MM.1S (cell line): ENCODE measurements at regions not wholly inside any gene's neighbourhood (a gene's known extent, or its start where the extent isn't known, plus 50 kb on each side); places are given as distances from the start of the nearest gene placed in this dataset.

Source experiments
- DNase-seq: peaks from one replicate; pipeline ENCODE4 v3.0.0-alpha.2; 2015
- H2AFZ ChIP-seq: fragments of 300-600 bp; sonication (generic); 2 replicates; pipeline ENCODE4 v1.6.0; 2016; ENCODE audit warnings: antibody characterized with exemption, low read length
- H3F3A ChIP-seq: fragments of 300-600 bp; sonication (generic); 2 replicates; pipeline ENCODE4 v1.6.1; 2016; ENCODE audit warnings: mild to moderate bottlenecking, antibody characterized with exemption, low read length, moderate library complexity, mixed read lengths; ENCODE audit not compliant: insufficient read depth
- H3K27ac ChIP-seq: fragments of 300-600 bp; sonication (generic); 2 replicates; pipeline ENCODE4 v1.5.1; 2016; ENCODE audit warnings: mild to moderate bottlenecking, low read length
- H3K27me3 ChIP-seq: fragments of 300-600 bp; sonication (generic); replicated peaks from 2 replicates; pipeline ENCODE4 v1.6.0; 2016; ENCODE audit warnings: low read length; ENCODE audit not compliant: insufficient read depth
- H3K36me3 ChIP-seq: fragments of 300-600 bp; sonication (generic); replicated peaks from 2 replicates; pipeline ENCODE4 v1.6.1; 2016; ENCODE audit warnings: mild to moderate bottlenecking, low read length, mixed read lengths; ENCODE audit not compliant: insufficient read depth
- H3K4me1 ChIP-seq: fragments of 300-600 bp; sonication (generic); 2 replicates; pipeline ENCODE4 v1.6.1; 2016; ENCODE audit warnings: low read length, mixed read lengths
- H3K4me2 ChIP-seq: fragments of 300-600 bp; sonication (generic); 2 replicates; pipeline ENCODE4 v1.6.0; 2016; ENCODE audit warnings: low read depth, low read length
- H3K4me3 ChIP-seq: fragments of 300-600 bp; sonication (generic); 2 replicates; pipeline ENCODE4 v1.5.1; 2016; ENCODE audit warnings: low read length, mixed read lengths
- H3K79me2 ChIP-seq: fragments of 300-600 bp; sonication (generic); 2 replicates; pipeline ENCODE4 v1.6.1; 2016; ENCODE audit warnings: mixed run types, low read length, mixed read lengths
- H3K9ac ChIP-seq: fragments of 300-600 bp; sonication (generic); 2 replicates; pipeline ENCODE4 v1.6.1; 2016; ENCODE audit warnings: low read length, mixed read lengths
- H3K9me2 ChIP-seq: fragments of 300-600 bp; sonication (generic); replicated peaks from 2 replicates; pipeline ENCODE4 v1.6.1; 2016; ENCODE audit warnings: mild to moderate bottlenecking, low read length, mixed read lengths; ENCODE audit not compliant: insufficient read depth
- H3K9me3 ChIP-seq: fragments of 300-600 bp; sonication (generic); replicated peaks from 2 replicates; pipeline ENCODE4 v1.6.1; 2016; ENCODE audit warnings: mild to moderate bottlenecking, low read length, mixed read lengths; ENCODE audit not compliant: insufficient read depth
- H4K20me1 ChIP-seq: fragments of 300-600 bp; sonication (generic); 2 replicates; pipeline ENCODE4 v1.6.1; 2016; ENCODE audit warnings: mild to moderate bottlenecking, low read length, moderate library complexity, mixed read lengths; ENCODE audit not compliant: insufficient read depth
- CTCF ChIP-seq: fragments of 300-600 bp; sonication (generic); IDR thresholded peaks from 2 replicates; pipeline ENCODE4 v1.5.1; 2016; ENCODE audit warnings: antibody characterized with exemption, low read length, mixed read lengths
- EZH2 ChIP-seq: fragments of 300-600 bp; sonication (generic); optimal IDR thresholded peaks from 2 replicates; pipeline ENCODE3; 2017; ENCODE audit warnings: low read depth, mild to moderate bottlenecking, antibody characterized with exemption, low read length, mixed read lengths
- EZH2phosphoT487 ChIP-seq: fragments of 300-600 bp; sonication (generic); IDR thresholded peaks from 2 replicates; pipeline ENCODE4 v1.6.1; 2018; ENCODE audit warnings: antibody characterized with exemption, low read length

GRCh38 chr7:38051311-38051710 lies 126.7 kb upstream of the STARD3NL start:
- Histone ChIP-seq H3K4me2 (no peak overlapping the region), H3F3A (no peaks in the 10 kb centered on the region), H2AFZ (no peak overlapping the region), H3K4me3 (no peak overlapping the region), H3K27ac (no peak overlapping the region), H3K27me3 (no peaks in the 10 kb centered on the region), H3K9ac (no peak overlapping the region), H3K9me3 (no peaks in the 10 kb centered on the region), H3K9me2 (no peaks in the 10 kb centered on the region), H3K4me1 (peaks cover 8% of the 10 kb centered on the region; the same call in 1 of the 2 replicates), H3K79me2 (no peaks in the 10 kb centered on the region), H3K36me3 (no peaks in the 10 kb centered on the region), H4K20me1 (no peaks in the 10 kb centered on the region)
- no peak for TF ChIP-seq EZH2phosphoT487
- no peak for TF ChIP-seq EZH2
- no peak for TF ChIP-seq CTCF
- no peak for DNase-seq

- H3K27ac ChIP-seq, result no peak overlapping the region
- H3K4me2 ChIP-seq, result no peak overlapping the region
- H3F3A ChIP-seq, result no peaks in the 10 kb centered on the region
- H3K4me3 ChIP-seq, result no peak overlapping the region
- H3K36me3 ChIP-seq, result no peaks in the 10 kb centered on the region
- DNase-seq, result no peak
- no peaks in the 10 kb centered on the region for H3K79me2 ChIP-seq
- H3K9me3 ChIP-seq, result no peaks in the 10 kb centered on the region
- TF ChIP-seq EZH2, result no peak
- TF ChIP-seq CTCF, result no peak
- TF ChIP-seq EZH2phosphoT487, result no peak
- no peaks in the 10 kb centered on the region for H4K20me1 ChIP-seq
- no peaks in the 10 kb centered on the region for H3K27me3 ChIP-seq
- H3K9ac ChIP-seq, result no peak overlapping the region
- H3K9me2 ChIP-seq, result no peaks in the 10 kb centered on the region
- no peak overlapping the region for H2AFZ ChIP-seq
- peaks cover 8% of the 10 kb centered on the region; the same call in 1 of the 2 replicates for H3K4me1 ChIP-seq
These were observed 126.3 kb upstream of the STARD3NL start for GRCh38 chr7:38051786-38052185.

GRCh38 chr7:38052786-38053185 lies 125.3 kb upstream of the STARD3NL start:
- Histone ChIP-seq H4K20me1 (no peaks in the 10 kb centered on the region), H3K9me3 (no peaks in the 10 kb centered on the region), H3K9ac (no peak overlapping the region), H3K36me3 (no peaks in the 10 kb centered on the region), H2AFZ (no peak overlapping the region), H3F3A (no peaks in the 10 kb centered on the region), H3K27ac (no peak overlapping the region), H3K9me2 (no peaks in the 10 kb centered on the region), H3K4me2 (no peak overlapping the region), H3K4me3 (no peak overlapping the region), H3K79me2 (no peaks in the 10 kb centered on the region), H3K27me3 (no peaks in the 10 kb centered on the region), H3K4me1 (peaks cover 7% of the 10 kb centered on the region; the same call in 1 of the 2 replicates)
- no peak for TF ChIP-seq CTCF
- no peak for TF ChIP-seq EZH2
- no peak for TF ChIP-seq EZH2phosphoT487
- DNase-seq, result no peak
